Stomach (tissue), 8 donors: ENCODE measurements at regions not wholly inside any gene's neighbourhood (a gene's known extent, or its start where the extent isn't known, plus 50 kb on each side); places are given as distances from the start of the nearest gene placed in this dataset.

ENCODE experiments used
- DNase-seq, 2 donors: peaks; one replicate each; pipeline versions ENCODE4 v3.0.0 to v3.0.0-alpha.2; 2013 to 2019
- H3K27ac ChIP-seq, 5 donors: fragments of 200-600 bp in 4 of 5; sonication (generic) in 4 of 5; one replicate each; pipeline ENCODE4 v1.5.1; 2013 to 2019; ENCODE audit warnings: mild to moderate bottlenecking in 1 of 5, moderate library complexity in 1 of 5
- H3K27me3 ChIP-seq, 3 donors: fragments of 200-600 bp; sonication (generic); one replicate each; pipeline ENCODE4 v1.5.1; 2017 to 2019; ENCODE audit warnings: mixed run types in 1 of 3
- H3K36me3 ChIP-seq, 4 donors: fragments of 200-600 bp; sonication (generic); 1 replicate in 3 of 4; 2 replicates in 1 of 4; pipeline ENCODE4 v1.5.1; 2016 to 2019
- H3K4me1 ChIP-seq, 4 donors: fragments of 200-600 bp; sonication (generic); one replicate each; pipeline ENCODE4 v1.5.1; 2016 to 2019
- H3K4me3 ChIP-seq, 4 donors: fragments of 200-600 bp; sonication (generic) in 3 of 4; one replicate each; pipeline ENCODE4 v1.5.1; 2016 to 2019; ENCODE audit warnings: mild to moderate bottlenecking in 1 of 4
- H3K9me3 ChIP-seq, 4 donors: fragments of 200-600 bp; sonication (generic); one replicate each; pipeline ENCODE4 v1.5.1; 2016 to 2019
- EP300 ChIP-seq: sonication (generic); formaldehyde crosslinking; IDR thresholded peaks from one replicate; pipeline ENCODE4 v1.6.1; 2017; ENCODE audit warnings: antibody characterized with exemption
- POLR2A ChIP-seq, 4 donors: fragments of 450-650 bp; IDR thresholded peaks; one replicate each; pipeline ENCODE4 v1.6.1; 2016; ENCODE audit warnings: antibody characterized with exemption in 4 of 4, control low read depth in 2 of 4, mild to moderate bottlenecking in 1 of 4, moderate library complexity in 1 of 4
- POLR2AphosphoS5 ChIP-seq, 3 donors: sonication (generic); formaldehyde crosslinking; IDR thresholded peaks; one replicate each; pipeline ENCODE4 v1.6.1; 2016; ENCODE audit warnings: antibody characterized with exemption in 3 of 3
- WGBS, 5 donors: extraction: QIAGEN DNeasy Blood & Tissue Kit in 3 of 5; methylation state at CpG; one replicate each; pipeline versions ENCODE4 v1.1.5 to v1.1.7; 2013 to 2018; 5-methylcytosine and 5-hydroxymethylcytosine counted together
- intact Hi-C: fragments of 100-400 bp; cut with DNase I; formaldehyde crosslinking; loops from one replicate; pipeline ENCODE4 v1.15.1; 2023; ENCODE audit warnings: low total_unique reads
- TF ChIP-seq, protein P1 (sequence below), 7 experiments: fragments of 450-650 bp in 4 of 7; fragments of 200-600 bp in 3 of 7; sonication (generic) in 3 of 7; IDR thresholded peaks; one replicate each; pipeline ENCODE4 v1.5.1; 2016 to 2019; ENCODE audit warnings: antibody characterized with exemption in 7 of 7, control low read depth in 2 of 7, mild to moderate bottlenecking in 1 of 7
- donor health status: healthy with polysubstance abuse.
- donor health status: Bipolar disorder and iron deficiency.
- donor health status: healthy.

GRCh38 chr3:152780553-152780952 lies 54.4 kb upstream of the P2RY1 start:
- Histone ChIP-seq H3K4me1 (no peaks in the 10 kb centered on the region), H3K27me3 (no peaks in the 10 kb centered on the region), H3K9me3 (no peaks in the 10 kb centered on the region), H3K4me3 (no peak overlapping the region), H3K27ac (no peak overlapping the region), H3K36me3 (no peaks in the 10 kb centered on the region)
- WGBS, 5 donors = 88 to 97% (median 96%) methylated on average over 2 of the region's 2 CpGs
- intact Hi-C loops = no loop called here
- no peak for DNase-seq
- TF ChIP-seq POLR2A (IDR thresholded peaks at IDR 0.05) = no peak
- no peak for TF ChIP-seq EP300
- TF ChIP-seq POLR2AphosphoS5 (IDR thresholded peaks at IDR 0.05) = no peak
- TF ChIP-seq, protein P1, sequence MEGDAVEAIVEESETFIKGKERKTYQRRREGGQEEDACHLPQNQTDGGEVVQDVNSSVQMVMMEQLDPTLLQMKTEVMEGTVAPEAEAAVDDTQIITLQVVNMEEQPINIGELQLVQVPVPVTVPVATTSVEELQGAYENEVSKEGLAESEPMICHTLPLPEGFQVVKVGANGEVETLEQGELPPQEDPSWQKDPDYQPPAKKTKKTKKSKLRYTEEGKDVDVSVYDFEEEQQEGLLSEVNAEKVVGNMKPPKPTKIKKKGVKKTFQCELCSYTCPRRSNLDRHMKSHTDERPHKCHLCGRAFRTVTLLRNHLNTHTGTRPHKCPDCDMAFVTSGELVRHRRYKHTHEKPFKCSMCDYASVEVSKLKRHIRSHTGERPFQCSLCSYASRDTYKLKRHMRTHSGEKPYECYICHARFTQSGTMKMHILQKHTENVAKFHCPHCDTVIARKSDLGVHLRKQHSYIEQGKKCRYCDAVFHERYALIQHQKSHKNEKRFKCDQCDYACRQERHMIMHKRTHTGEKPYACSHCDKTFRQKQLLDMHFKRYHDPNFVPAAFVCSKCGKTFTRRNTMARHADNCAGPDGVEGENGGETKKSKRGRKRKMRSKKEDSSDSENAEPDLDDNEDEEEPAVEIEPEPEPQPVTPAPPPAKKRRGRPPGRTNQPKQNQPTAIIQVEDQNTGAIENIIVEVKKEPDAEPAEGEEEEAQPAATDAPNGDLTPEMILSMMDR (IDR thresholded peaks at IDR 0.05) = no peak

DNA sequence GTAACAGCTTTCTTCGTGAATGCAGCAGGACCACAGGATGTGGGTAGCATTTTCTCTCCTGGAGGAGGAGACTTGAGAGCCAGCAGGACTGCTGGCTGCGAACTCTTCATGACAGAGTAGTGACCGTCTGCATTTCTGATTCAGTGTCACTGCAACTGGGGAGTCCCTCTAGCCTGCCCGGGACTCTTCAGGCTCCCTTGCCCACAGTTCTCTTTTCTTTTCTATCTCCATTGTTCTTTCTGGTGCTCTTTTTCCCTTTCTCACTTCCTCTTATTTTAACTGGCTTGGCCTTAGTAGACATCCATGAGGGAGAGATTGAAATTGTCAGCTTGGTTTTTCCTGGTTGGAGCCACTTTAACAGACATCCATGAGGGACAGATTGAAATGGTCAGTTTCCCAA lies 49.9 kb upstream of the P2RY1 start:
- WGBS, 5 donors = 81 to 91% (median 89%) methylated on average over 4 of the region's 4 CpGs
- no peak for DNase-seq
- Histone ChIP-seq H3K36me3 (no peaks in the 10 kb centered on the region), H3K4me1 (no peaks in the 10 kb centered on the region), H3K9me3 (peaks cover 0 to 18% (median 6%) of the 10 kb centered on the region in 4 donors), H3K27me3 (no peaks in the 10 kb centered on the region), H3K4me3 (no peak overlapping the region), H3K27ac (no peak overlapping the region)
- intact Hi-C loops = no loop called here
- no peak for TF ChIP-seq EP300
- no peak for TF ChIP-seq POLR2A (IDR thresholded peaks at IDR 0.05)
- no peak for TF ChIP-seq POLR2AphosphoS5 (IDR thresholded peaks at IDR 0.05)
- TF ChIP-seq, protein P1 (IDR thresholded peaks at IDR 0.05) = no peak
